B cell (primary cell): ENCODE measurements at regions not wholly inside any gene's neighbourhood (a gene's known extent, or its start where the extent isn't known, plus 50 kb on each side); places are given as distances from the start of the nearest gene placed in this dataset.

Experiments
- EZH2 ChIP-seq: IDR thresholded peaks from 2 replicates; pipeline ENCODE4 v1.6.1; 2012; ENCODE audit warnings: borderline replicate concordance, low read depth, mild to moderate bottlenecking, moderate library complexity, low read length; ENCODE audit not compliant: insufficient read depth, poor library complexity, severe bottlenecking
- TF ChIP-seq, protein P1 (sequence below): fragments of 200-600 bp; IDR thresholded peaks from one replicate; pipeline ENCODE4 v1.8.0; 2022; ENCODE audit warnings: antibody characterized with exemption, mild to moderate bottlenecking

DNA sequence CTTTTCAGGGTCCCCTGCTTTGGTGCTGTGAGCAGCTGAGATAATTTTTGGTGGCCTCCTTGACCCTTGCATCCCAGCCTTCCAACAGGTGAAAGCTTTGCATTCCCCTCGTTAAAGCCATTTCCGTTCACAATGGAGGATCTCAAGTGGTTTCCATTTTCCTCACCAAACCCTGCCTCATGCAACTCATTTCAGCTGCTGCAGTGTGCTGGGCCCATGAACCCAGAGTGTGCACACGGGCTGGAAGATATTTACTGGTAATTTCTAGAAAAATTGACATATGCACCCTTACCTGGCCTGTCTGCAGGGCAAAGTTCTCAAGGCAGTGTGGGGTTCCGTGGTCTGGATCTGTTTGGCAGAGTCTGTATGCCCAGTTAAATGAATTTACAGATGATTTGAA lies 246.8 kb upstream of the HS6ST1 start:
- TF ChIP-seq EZH2 = no peak
- TF ChIP-seq, protein P1, sequence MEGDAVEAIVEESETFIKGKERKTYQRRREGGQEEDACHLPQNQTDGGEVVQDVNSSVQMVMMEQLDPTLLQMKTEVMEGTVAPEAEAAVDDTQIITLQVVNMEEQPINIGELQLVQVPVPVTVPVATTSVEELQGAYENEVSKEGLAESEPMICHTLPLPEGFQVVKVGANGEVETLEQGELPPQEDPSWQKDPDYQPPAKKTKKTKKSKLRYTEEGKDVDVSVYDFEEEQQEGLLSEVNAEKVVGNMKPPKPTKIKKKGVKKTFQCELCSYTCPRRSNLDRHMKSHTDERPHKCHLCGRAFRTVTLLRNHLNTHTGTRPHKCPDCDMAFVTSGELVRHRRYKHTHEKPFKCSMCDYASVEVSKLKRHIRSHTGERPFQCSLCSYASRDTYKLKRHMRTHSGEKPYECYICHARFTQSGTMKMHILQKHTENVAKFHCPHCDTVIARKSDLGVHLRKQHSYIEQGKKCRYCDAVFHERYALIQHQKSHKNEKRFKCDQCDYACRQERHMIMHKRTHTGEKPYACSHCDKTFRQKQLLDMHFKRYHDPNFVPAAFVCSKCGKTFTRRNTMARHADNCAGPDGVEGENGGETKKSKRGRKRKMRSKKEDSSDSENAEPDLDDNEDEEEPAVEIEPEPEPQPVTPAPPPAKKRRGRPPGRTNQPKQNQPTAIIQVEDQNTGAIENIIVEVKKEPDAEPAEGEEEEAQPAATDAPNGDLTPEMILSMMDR = no peak
